Fibroblast of mammary gland (primary cell): ENCODE measurements at regions not wholly inside any gene's neighbourhood (a gene's known extent, or its start where the extent isn't known, plus 50 kb on each side); places are given as distances from the start of the nearest gene placed in this dataset.

Source experiments
- DNase-seq: peaks from one replicate; pipeline ENCODE4 v3.0.0-alpha.2; 2010; ENCODE audit warnings: low read depth
- H3K4me3 ChIP-seq: 2 replicates; pipeline ENCODE4 v1.5.1; 2011; ENCODE audit warnings: low read depth, mild to moderate bottlenecking, low read length, moderate library complexity; ENCODE audit not compliant: control insufficient read depth
- CTCF ChIP-seq: conservative IDR thresholded peaks from 2 replicates; pipeline ENCODE4 v1.5.1; 2011; ENCODE audit warnings: low read depth, low read length, inconsistent platforms; ENCODE audit not compliant: control insufficient read depth, insufficient read depth

DNA sequence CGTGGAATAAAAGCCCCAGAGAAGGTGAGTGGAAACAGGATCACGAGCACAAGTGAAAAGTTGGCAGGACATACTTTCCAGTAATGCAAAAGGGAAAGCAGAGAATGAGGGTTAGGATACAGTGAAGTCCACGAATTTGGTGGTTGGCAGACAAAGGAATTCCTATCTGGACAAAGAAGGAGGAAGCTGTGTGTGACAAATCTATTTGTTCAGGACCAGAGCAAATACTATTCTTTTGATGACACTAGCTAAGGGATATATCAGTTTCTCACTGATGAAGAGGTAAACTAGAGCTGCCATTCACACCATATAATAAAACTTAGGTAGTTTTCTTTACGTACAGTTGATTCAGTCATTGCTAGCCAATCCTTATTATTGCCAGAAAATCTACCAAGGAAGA lies 156.8 kb upstream of the GRIK2 start:
- no peak for TF ChIP-seq CTCF
- no peak overlapping the region for H3K4me3 ChIP-seq
- no peak for DNase-seq

DNA sequence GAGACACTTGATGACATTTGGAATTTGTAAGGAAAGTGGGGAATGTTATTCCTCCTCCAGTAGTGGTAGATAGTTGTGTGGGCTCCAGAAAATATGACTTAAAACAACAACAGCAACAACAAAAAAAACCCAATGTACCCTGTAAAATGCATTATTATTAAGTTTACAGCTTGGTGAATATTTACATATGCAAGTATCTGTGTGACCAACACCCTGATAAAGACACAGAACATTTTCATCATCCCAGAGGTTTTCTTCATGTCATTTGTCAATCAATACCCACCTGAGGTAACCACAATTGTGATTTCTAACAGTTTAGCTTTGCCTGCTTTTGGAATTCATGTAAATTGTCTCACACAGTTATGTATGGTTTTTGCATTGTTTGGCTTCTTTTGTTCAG lies 152.1 kb upstream of the GRIK2 start:
- TF ChIP-seq CTCF = no peak
- no peak overlapping the region for H3K4me3 ChIP-seq
- DNase-seq = no peak

DNA sequence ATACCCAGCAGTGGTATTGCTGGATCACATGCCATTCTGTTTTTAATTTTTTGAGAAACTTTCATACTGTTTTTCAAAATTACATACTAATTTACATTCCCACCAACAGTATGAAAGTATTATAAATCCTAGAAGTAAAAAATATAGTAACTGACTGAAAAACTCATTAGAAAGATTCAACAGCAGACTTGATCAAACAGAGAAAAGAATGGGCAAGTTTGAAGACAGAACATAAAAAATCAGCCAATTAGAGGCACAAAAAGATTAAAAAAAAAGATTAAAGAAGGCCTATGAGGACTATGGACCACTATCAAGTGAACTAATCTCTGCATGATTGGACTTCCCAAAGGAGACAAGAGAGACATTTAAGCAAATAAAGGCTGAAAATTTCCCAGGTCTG lies 144.0 kb upstream of the GRIK2 start:
- H3K4me3 ChIP-seq = no peak overlapping the region
- no peak for TF ChIP-seq CTCF
- DNase-seq = no peak

GRCh38 chr6:101257163-101257562 lies 136.3 kb upstream of the GRIK2 start:
- DNase-seq = no peak
- H3K4me3 ChIP-seq = no peak overlapping the region
- TF ChIP-seq CTCF = no peak

- DNase-seq = peak; percentile 2
- TF ChIP-seq CTCF = no peak
- no peak overlapping the region for H3K4me3 ChIP-seq
Observed at GRCh38 chr6:101259505-101259904, 134.0 kb upstream of the GRIK2 start.

GRCh38 chr6:101263596-101263995 lies 129.9 kb upstream of the GRIK2 start:
- peak; percentile 2 for DNase-seq
- no peak overlapping the region for H3K4me3 ChIP-seq
- no peak for TF ChIP-seq CTCF

GRCh38 chr6:101266063-101266462 lies 127.4 kb upstream of the GRIK2 start:
- no peak overlapping the region for H3K4me3 ChIP-seq
- no peak for TF ChIP-seq CTCF
- DNase-seq = no peak
